ENCODE measurements at regions not wholly inside any gene's neighbourhood (a gene's known extent, or its start where the extent isn't known, plus 50 kb on each side); places are given as distances from the start of the nearest gene placed in this dataset.

GRCh38 chr1:166594646-166595045 is 244.6 kb upstream of the POGK start:
- RAD21 ChIA-PET (ENCODE audit: low non-redundant PET in 1 of 2, low total read pairs in 2 of 2, uncharacterized antibody in 2 of 2, unreplicated experiment in 2 of 2): no interaction called here

More at GRCh38 chr1:166594646-166595045, 244.6 kb upstream of the POGK start:
- H3K36me3 ChIP-seq (ENCODE audit: control insufficient read depth in 1 of 2, insufficient read depth in 2 of 2, low read length in 2 of 2): no peaks in the 10 kb centered on the region
- H3K4me1 ChIP-seq (ENCODE audit: control insufficient read depth in 1 of 2, insufficient read depth in 2 of 2, low read length in 2 of 2): no peaks in the 10 kb centered on the region
- POLR2A ChIA-PET: no interaction called here
- DNase-seq (ENCODE audit: low read depth, low spot score) (no peak), ATAC-seq (no peak)
- no peaks in the 10 kb centered on the region for H3K27me3 ChIP-seq (ENCODE audit: insufficient read depth, low read length)
- H3K4me2 ChIP-seq (ENCODE audit: low read length): no peak overlapping the region
- H3K9me2 ChIP-seq (ENCODE audit: insufficient read depth): no peaks in the 10 kb centered on the region
- CTCF ChIA-PET: no interaction called here
- intact Hi-C loops (cut with micrococcal nuclease): no loop called here
- H3K27ac ChIP-seq (ENCODE audit: low read depth, low read length): no peak overlapping the region
- H4K20me1 ChIP-seq (ENCODE audit: insufficient read depth): no peaks in the 10 kb centered on the region
- no peak overlapping the region for H2AFZ ChIP-seq (ENCODE audit: low read depth, low read length, poor library complexity, severe bottlenecking)
- no peak overlapping the region for H3K9ac ChIP-seq (ENCODE audit: low read length)
- no peak overlapping the region for H3K4me3 ChIP-seq (replicated peaks in 1 of 2; ENCODE audit: low read depth in 1 of 2, low read length in 2 of 2)
- no peaks in the 10 kb centered on the region for H3K79me2 ChIP-seq (ENCODE audit: insufficient read depth, low read length)
- TF ChIP-seq FOSL1 (IDR thresholded peaks at IDR 0.05; ENCODE audit: low read depth) (no peak), CTCF (IDR thresholded peaks at IDR 0.05 in 2 of 3, conservative IDR thresholded peaks at IDR 0.05 in 1 of 3; ENCODE audit: borderline replicate concordance in 1 of 3, insufficient read depth in 1 of 3, low read depth in 2 of 3, low read length in 2 of 3) (no peak), ZBTB33 (IDR thresholded peaks at IDR 0.05; ENCODE audit: extremely low read depth, insufficient replicate concordance, low read length) (no peak), SP1 (IDR thresholded peaks at IDR 0.05; ENCODE audit: low read depth) (no peak), RAD21 (IDR thresholded peaks at IDR 0.05; ENCODE audit: low read depth) (no peak), EGR1 (IDR thresholded peaks at IDR 0.05; ENCODE audit: low read depth) (no peak), POLR2AphosphoS5 (IDR thresholded peaks at IDR 0.05; ENCODE audit: low read depth, low read length) (no peak), EZH2phosphoT487 (IDR thresholded peaks at IDR 0.05; ENCODE audit: borderline replicate concordance) (no peak), SRF (IDR thresholded peaks at IDR 0.05; ENCODE audit: low read depth) (no peak)
- H3K9me3 ChIP-seq (ENCODE audit: control insufficient read depth in 1 of 2, insufficient read depth in 1 of 2, low read depth in 1 of 2, low read length in 2 of 2): no peaks in the 10 kb centered on the region
- BruUV-seq (replicated peaks): no TSS peak
